Osteoblast (primary cell): ENCODE measurements at regions not wholly inside any gene's neighbourhood (a gene's known extent, or its start where the extent isn't known, plus 50 kb on each side); places are given as distances from the start of the nearest gene placed in this dataset.

ENCODE experiments used
- DNase-seq: peaks from one replicate; pipeline ENCODE4 v3.0.0; 2011; ENCODE audit warnings: low spot score, mixed read lengths; ENCODE audit not compliant: insufficient read length; ENCODE audit errors: missing footprints
- H2AFZ ChIP-seq: 2 replicates; pipeline ENCODE4 v1.6.0; 2011; ENCODE audit warnings: mild to moderate bottlenecking, low read length
- H3K27ac ChIP-seq: 2 replicates; pipeline ENCODE4 v1.5.1; 2011; ENCODE audit warnings: mild to moderate bottlenecking, low read depth, low read length, moderate library complexity
- H3K27me3 ChIP-seq: 2 replicates; pipeline ENCODE4 v1.6.0; 2012; ENCODE audit warnings: mild to moderate bottlenecking, control low read depth, inconsistent platforms, low read length, moderate library complexity; ENCODE audit not compliant: insufficient read depth
- H3K36me3 ChIP-seq: 2 replicates; pipeline ENCODE4 v1.5.1; 2011; ENCODE audit warnings: mild to moderate bottlenecking, low read length, control low read depth, moderate library complexity; ENCODE audit not compliant: insufficient read depth
- H3K4me1 ChIP-seq: 2 replicates; pipeline ENCODE4 v1.5.1; 2011; ENCODE audit warnings: mild to moderate bottlenecking, low read length, control low read depth, moderate library complexity; ENCODE audit not compliant: insufficient read depth
- H3K4me2 ChIP-seq: 2 replicates; pipeline ENCODE4 v1.6.0; 2011; ENCODE audit warnings: mild to moderate bottlenecking, low read length; ENCODE audit not compliant: insufficient read depth
- H3K4me3 ChIP-seq: fragments of 200-600 bp; sonication (generic); 3 replicates; pipeline ENCODE4 v1.5.1; 2012; ENCODE audit warnings: mild to moderate bottlenecking, low read length, inconsistent platforms; ENCODE audit not compliant: insufficient read depth
- H3K79me2 ChIP-seq: 2 replicates; pipeline ENCODE4 v1.6.0; 2012; ENCODE audit warnings: mild to moderate bottlenecking, low read length, control low read depth, inconsistent platforms; ENCODE audit not compliant: insufficient read depth
- H3K9me3 ChIP-seq: 2 replicates; pipeline ENCODE4 v1.5.1; 2011; ENCODE audit warnings: low read depth, low read length, control low read depth
- H4K20me1 ChIP-seq: 2 replicates; pipeline ENCODE4 v1.6.0; 2012; ENCODE audit warnings: mild to moderate bottlenecking, low read length, control low read depth; ENCODE audit not compliant: insufficient read depth
- CTCF ChIP-seq: IDR thresholded peaks from 2 replicates; pipeline ENCODE4 v1.5.1; 2011; ENCODE audit warnings: mild to moderate bottlenecking, low read depth, low read length, moderate library complexity; ENCODE audit errors: extremely low read depth

DNA sequence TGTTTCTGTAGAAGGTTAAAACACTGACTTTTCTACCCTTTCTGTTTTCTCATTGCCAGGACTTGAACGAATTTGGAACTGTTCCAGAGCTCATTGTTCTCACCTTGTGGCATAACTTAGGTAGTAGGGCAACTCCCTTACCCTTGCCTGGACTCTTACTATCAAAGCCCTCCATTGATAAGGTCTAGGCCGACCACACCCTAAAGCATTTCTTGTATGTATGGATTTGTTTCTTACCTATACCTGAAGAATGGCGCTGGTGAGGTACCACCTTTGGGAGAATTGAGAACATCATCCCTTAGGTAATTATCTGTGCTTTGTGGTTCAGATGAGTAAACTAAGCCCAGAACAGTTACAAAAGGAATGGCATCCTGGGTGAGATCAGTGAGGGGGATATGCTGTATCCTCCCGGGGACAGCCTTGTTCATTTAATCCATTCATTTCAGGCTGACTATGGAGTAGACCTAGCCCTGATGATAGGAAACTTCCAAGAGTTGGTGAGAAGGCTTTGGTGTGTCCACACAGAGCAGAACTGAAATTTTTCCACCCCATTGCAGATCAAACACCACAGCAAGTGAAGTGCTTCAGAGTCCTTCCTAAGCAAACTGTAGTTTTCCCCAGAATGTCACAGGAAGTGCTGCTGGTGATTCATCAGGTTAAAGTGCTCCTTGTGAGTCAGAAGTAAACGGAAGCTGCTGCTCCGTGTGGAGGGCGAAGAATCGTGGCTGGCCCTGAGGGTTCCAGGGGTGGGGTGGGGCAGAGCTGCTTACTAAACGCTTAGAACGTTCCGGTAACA, 113.0 kb downstream of the TEX26 start:
- H3K79me2 ChIP-seq, result no peaks in the 10 kb centered on the region
- H4K20me1 ChIP-seq, result no peaks in the 10 kb centered on the region
- peak overlapping the region; percentile 87 for H2AFZ ChIP-seq
- no peaks in the 10 kb centered on the region for H3K36me3 ChIP-seq
- TF ChIP-seq CTCF, result no peak
- no peaks in the 10 kb centered on the region for H3K9me3 ChIP-seq
- H3K4me1 ChIP-seq, result peaks cover 30% of the 10 kb centered on the region
- peak; percentile 95 for DNase-seq
- peak overlapping the region; percentile 71 for H3K4me2 ChIP-seq
- no peak overlapping the region for H3K4me3 ChIP-seq
- H3K27ac ChIP-seq, result peak overlapping the region; percentile 91
- peaks cover 2% of the 10 kb centered on the region for H3K27me3 ChIP-seq

GRCh38 chr13:31044364-31045285, 112.2 kb downstream of the TEX26 start:
- Histone ChIP-seq H3K4me3 (no peak overlapping the region), H3K9me3 (no peaks in the 10 kb centered on the region), H3K36me3 (no peaks in the 10 kb centered on the region), H3K79me2 (no peaks in the 10 kb centered on the region), H3K4me1 (peaks cover 25% of the 10 kb centered on the region), H3K4me2 (peak overlapping the region; percentile 71), H3K27me3 (peaks cover 3% of the 10 kb centered on the region), H2AFZ (peak overlapping the region; percentile 37), H4K20me1 (no peaks in the 10 kb centered on the region), H3K27ac (peak overlapping the region; percentile 91)
- peak; percentile 90 for DNase-seq
- TF ChIP-seq CTCF, result peak; percentile 97

- TF ChIP-seq CTCF, result no peak
- H3K36me3 ChIP-seq, result no peaks in the 10 kb centered on the region
- H3K4me1 ChIP-seq, result peaks cover 31% of the 10 kb centered on the region
- peaks cover 3% of the 10 kb centered on the region for H3K27me3 ChIP-seq
- H4K20me1 ChIP-seq, result no peaks in the 10 kb centered on the region
- no peak overlapping the region for H3K4me3 ChIP-seq
- no peak overlapping the region for H3K27ac ChIP-seq
- no peak overlapping the region for H2AFZ ChIP-seq
- H3K9me3 ChIP-seq, result no peaks in the 10 kb centered on the region
- peak; percentile 53 for DNase-seq
- no peaks in the 10 kb centered on the region for H3K79me2 ChIP-seq
- no peak overlapping the region for H3K4me2 ChIP-seq
Measured at GRCh38 chr13:31043957-31044356, 111.5 kb downstream of the TEX26 start.
